Activated CD4-positive, CD25-positive, alpha-beta regulatory T cell treated with anti-CD3 and anti-CD28 coated beads, Interleukin-2, amount 50 U/mL, for 24 hours (primary cell): ENCODE measurements at regions not wholly inside any gene's neighbourhood (a gene's known extent, or its start where the extent isn't known, plus 50 kb on each side); places are given as distances from the start of the nearest gene placed in this dataset.

Experiments used
- ATAC-seq, 2 donors: fragments of 150-1000 bp; cut with Tn5 transposase; one replicate each; pipeline ENCODE4 v1.10.0; 2021; ENCODE audit warnings: mild to moderate bottlenecking in 1 of 2, moderate library complexity in 1 of 2

DNA sequence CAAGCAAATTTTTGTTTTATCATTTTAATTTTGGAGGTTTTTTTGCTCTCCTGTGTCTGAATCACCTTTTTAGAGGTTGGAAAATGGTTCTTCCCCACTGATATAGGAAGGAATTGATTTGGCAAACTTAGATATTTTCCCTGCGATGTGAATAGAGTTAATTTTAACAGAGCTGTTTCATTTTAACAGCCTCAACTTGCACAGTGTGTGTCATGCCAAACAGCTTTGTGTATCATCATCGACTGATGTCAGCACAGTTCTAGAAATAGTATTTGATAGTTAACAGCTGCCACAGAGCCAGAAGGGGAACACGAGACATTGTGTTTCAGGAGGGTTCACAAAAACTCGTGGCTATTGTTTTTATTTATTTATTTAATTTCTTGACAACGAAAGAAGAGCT lies 243.1 kb upstream of the FOXN3 start:
- ATAC-seq: no peak

DNA sequence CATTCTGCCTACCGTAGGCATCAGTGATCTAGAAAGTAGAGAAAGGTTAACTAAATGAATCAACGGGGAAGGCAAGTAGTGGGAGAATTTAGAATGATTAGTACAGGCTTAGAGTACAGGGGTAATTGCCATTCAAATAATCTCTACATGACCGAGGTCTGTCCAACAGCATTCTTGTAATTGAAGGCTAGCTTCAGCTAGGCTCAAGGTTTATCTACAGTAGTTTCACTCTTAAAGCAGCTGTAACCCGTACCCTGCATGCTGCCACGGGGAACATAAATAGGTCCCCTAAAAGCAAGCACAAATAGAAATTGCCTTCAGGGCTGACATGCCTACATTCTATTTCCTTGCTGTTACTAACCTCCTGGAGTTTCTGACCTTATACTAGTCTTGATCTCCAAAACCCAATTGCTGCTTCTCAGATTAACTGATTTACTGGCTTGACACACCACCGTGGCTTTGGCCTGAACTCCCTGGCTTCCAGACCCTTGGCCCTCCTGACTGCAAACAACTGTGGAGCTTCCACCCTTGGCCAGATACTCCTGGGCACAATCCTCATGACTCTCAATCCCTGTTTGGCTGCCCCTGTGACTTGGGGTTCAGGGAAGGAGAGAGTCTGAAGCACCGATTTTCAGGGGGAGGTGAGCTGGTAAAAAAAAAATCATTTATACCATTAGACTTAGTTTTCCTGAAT lies 242.1 kb upstream of the FOXN3 start:
- ATAC-seq: peak in 1 of 2 donors; percentile 41

DNA sequence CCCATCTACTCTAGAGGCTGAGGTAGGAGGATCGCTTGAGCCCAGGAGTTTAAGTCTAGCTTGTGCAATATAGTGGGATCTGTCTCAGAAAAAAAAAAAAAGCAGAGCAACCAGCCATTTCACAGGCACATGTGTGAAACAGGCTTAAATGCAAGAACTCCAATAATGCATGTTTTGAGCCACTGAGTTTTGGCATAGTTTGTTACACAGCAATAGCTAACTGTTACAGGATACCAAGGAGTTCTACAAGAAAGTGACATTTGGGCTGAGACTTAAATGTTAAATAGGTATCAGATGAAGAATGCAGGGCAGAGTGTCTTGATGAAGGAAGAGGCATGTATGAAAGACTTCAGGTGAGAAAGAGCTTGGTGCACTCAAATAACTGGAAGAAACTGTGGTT lies 240.0 kb upstream of the FOXN3 start:
- no peak for ATAC-seq

DNA sequence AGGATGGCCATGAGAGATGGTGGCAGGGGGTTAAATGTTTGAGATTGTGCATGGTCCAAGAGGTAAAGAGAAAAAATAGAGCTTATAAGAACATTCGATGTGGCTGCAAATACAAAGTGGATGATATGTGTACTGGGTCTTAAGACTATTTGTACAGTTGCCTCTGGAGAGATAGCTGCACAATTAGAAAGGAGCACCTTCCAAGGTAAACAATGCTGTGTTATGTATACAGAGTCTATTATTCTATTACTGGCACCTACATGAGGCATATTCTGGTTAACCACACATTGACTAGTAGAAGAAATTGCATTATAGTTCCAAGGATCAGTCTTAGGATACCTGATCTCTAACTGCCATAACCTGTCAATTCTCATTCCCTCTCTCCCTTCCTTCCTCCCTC lies 238.0 kb upstream of the FOXN3 start:
- ATAC-seq: no peak

DNA sequence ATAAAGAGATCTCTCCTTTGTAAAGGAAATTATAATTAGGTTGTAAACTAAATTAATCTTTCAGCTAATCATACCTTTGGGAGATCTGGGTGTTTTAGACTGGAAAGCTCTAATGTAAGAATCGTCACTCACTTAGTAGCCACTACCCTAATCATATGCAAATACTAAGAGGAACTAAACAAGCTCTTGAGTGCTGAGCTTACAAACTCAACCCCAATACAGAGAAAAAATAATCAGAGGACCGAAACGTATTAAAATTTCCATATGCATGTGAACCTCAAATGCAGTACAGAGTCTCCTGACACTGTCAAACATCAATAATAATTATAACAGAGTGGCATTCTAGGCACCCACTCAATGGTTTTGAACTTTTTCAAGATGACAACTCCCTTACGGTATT lies 235.3 kb upstream of the FOXN3 start:
- no peak for ATAC-seq

DNA sequence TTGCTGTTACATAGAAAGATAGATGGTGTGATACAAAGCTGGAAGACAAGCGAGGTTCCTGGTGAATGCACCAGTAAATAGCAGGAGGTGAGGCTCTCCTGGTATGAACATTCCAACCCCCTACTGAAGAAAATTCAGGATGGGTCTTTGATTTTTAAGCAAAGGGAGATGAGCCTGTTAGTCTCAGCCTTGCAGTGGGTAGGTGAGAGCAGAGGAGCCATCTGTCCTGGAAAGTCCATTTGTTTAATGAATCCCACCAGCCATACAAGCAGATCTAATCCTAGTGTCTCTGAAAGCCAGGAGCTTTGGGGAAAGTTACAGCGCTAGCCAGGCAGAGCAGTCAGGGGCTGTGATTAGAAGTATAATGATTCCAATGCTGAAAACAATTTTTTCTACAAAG lies 234.8 kb upstream of the FOXN3 start:
- ATAC-seq: no peak

DNA sequence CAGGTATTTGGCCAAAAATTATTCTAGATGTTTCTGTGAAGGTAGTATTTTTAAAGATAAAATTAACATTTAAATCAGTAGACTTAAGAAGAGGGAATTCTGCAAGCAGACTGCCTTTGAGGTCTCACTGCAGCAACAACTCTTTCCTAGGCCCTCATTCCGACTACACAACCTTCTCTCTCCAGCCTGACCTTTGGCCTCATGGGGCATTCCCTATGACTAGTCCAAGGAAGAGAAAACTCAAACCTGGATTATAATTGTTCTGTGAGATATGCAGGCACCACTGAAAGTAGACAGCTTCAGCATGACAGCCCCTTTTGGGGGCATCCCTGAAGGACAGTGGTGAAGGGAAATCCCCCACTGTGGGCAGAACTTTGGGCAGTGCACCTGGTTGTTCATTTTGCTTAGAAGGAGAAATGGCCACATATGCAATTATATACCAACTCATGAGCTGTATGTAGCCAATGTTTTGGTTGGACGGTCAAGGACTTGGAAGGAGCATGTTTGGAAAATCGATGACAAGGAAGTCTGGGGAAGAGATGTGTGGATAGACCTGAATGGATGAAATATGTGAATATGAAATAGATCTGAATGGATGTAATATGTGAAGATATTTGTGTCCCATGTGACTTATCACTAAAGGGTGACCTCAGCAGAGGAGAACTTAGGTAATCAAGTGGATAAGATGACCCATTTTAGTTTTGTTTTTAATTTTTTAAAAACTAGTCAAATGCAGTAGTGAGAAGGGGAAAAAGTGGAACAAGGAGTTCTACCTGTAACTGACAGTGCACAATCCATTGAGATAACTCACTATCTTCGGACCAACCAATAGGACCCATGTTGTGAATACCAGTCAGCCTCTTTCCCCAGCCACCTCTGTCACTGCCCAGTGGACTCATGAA lies 233.3 kb upstream of the FOXN3 start:
- ATAC-seq: peak; percentile 74 to 77

DNA sequence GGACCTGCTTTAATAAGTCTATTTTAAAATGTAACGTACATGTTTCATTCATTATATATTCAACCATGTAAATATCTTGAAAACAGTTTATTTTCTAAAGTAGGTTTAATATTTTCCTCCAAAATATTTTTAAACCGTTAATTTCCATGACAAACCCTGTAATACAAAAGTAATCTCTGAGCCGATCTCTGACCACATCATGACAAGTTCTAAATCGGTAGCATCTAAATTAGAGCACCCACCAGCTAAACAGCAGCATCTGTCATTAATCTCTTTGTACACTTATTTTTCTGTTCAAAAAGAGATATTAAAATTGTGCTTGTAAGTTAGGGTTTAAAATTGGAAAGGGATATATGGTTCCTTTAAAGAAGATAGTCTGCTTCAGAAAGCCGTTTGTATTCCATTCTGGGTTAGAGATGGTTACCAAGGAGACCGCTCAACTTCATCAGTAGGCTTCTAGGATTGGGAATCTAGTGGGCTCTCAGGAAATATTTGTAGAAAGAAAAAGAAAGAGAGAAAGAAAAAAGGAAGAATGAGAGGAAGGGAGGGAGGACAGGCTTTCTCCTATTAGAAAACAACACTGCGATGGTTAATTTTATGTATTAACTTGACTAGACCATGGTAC lies 232.5 kb upstream of the FOXN3 start:
- ATAC-seq: no peak

DNA sequence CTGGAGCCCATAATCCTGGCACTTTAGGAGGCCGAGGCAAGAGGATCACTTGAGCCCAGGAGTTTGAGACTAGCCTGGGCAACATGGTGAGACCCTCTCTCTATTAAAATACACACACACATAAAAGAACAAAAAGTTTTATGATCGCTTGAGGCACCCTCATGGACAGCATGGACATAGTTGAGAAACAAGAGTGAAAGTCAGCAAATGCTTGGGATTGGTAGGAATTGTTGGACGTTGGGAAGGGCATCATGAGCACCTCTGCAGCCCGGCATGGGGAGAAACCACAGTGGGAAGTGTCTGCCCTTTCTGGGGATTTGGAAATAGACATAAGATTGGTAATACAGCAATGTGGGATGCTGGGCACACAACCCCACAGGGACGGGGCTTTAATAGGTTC lies 231.9 kb upstream of the FOXN3 start:
- ATAC-seq: no peak

DNA sequence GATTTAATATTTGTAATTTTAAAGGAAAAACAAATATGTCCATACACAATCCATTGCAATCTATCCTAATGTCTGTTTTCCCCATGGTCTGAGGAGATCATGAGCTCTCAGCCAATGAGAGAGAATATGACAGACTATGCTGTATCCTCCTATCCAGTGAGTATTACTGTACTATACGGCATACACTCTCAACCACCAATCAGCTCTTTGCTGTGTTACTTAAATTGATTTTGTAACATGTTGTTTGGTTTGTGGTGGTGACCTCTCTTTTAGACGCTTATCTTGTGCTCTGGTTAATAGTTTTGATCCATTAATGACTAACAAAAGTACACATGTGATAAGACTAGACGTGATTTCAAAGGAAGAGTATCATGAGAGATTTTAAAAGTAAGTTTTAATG lies 231.5 kb upstream of the FOXN3 start:
- ATAC-seq: peak; percentile 32 to 48

DNA sequence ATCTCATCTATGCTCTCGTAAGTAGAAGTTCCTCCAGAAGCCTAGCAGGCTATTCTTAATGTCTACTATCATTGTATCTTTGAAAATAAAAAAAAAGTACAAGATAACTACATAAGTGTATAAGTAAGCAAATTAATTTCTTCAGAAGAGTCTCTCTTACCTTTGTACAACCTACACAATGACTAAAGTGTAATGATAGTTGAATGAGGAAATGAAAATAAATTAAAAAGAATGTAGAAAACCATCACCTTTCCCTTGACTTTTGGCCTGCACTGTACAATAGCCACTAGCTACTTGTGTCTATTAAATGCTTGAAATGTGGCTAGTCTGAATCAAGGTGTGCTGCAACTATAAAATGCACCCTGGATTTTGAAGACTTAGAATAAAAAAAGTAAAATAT lies 229.9 kb upstream of the FOXN3 start:
- ATAC-seq: no peak

DNA sequence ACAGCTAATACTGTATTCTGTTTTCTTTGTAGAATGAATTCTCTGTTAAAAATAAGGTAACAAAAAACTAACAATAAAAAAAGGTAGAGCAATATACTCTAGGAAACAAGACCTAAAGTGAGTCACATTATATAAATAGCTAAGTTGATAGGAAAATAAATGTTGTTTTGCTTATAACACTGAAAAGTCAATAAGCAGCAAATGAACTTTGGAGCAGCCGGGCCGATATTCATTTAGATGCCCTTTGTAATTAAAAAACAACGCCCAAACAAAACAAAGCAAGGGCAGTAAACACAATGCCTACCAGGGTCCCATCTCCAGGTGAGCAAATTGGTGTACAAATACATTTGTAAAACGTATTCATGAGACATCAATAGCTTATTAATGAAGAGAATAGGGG lies 227.6 kb upstream of the FOXN3 start:
- ATAC-seq: no peak

DNA sequence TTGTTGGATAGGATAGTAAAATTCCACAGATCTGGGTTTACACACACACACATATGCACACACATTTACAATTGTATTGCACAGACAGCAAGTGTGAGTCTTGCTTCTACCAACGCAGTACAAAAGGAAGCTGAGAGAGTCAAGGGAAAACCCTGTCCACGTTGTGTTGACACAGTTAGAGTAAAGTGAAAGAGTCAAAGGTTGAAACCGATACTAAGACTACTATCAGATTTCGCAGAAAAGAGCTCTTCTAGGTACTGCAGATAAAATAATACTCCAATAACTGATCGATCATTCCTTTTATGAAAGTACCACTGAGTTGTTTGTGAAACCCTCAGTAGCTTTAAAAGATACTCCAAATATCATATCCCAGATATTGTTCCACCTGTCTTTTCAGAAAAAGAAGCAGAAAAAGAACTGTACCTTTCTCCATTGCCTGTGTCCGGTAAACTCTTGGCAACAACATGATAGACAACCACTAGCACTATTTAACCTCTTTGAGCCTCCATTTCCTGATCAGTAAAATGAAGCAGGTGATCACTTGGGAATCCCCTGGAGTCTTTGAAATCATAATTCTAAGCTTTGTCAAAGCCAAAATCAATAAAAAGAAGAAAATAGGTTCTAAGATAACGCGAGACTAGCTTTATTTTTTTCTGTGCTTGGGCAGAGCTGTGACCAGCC lies 224.6 kb upstream of the FOXN3 start:
- peak; percentile 96 to 98 for ATAC-seq

DNA sequence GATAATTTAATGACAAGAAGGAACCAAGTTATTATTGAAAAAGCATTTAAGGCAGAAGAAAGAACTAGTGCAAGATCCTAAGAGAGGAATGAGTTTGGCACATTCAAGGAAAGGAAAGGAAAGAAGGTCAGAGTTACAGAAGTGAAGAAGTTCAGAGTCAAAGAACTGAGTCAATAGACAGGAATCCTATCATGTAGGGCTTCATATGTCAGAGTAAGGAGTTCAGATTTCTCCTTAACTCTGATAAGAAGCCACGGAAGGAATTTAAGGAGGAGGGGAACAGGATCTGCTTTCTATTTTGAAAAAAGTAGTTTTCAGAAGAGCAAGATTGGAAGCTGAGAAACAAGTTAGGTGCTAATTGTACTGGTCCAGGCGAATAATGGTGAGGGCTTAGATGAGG lies 223.1 kb upstream of the FOXN3 start:
- ATAC-seq: no peak

DNA sequence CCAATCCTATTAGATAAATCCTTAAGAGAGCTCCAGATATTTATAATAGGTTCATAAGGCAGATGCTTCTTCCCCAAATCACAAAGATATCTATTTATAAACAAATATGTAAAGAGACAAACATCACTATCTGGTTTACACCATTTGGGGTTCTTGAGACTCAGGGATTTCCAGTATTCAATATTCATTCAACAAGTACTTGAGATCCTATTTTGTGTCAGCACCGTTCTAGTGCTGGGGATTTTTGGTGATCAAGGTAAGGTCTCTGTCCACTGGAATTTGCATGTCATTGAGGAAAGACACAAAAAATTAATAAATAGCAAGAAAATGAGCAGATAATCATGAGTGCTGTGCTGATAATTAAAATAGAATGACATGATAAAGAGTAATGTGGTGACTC lies 222.7 kb upstream of the FOXN3 start:
- no peak for ATAC-seq

DNA sequence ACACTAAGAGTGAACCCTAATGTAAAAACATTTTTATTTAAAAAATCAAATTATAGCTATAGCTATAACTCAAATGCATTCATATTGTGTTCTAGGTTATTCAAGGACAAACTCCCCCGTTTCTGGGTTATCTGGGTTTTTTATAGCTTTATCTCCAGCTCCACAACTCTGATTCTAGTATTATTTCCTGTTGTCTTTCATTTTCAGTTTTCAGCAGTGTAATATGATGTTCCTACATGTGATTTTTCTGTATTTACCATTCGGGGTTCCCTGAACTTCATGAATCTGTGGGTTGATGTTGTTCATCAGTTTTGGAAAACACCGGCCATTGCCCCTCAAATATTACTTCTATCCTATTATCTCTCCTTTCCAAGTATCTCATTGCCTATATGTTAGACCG lies 221.9 kb upstream of the FOXN3 start:
- ATAC-seq: no peak

DNA sequence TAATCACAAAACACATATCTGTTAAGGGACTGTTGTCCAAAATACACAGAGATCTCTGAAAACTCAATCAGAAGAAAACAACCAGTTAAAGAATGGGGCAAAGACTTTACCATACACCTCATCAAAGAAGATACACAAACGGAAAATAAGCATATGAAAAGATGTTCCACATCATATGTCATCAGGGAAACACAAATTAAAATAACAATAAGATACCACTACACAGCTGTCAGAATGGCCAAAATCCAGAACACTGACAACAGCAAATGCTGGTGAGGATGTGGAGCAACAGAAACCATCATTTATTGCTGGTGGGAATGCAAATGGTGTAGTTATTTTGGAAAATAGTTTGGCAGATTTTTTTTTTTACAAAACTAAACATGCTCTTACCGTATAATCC lies 220.5 kb upstream of the FOXN3 start:
- ATAC-seq: no peak

DNA sequence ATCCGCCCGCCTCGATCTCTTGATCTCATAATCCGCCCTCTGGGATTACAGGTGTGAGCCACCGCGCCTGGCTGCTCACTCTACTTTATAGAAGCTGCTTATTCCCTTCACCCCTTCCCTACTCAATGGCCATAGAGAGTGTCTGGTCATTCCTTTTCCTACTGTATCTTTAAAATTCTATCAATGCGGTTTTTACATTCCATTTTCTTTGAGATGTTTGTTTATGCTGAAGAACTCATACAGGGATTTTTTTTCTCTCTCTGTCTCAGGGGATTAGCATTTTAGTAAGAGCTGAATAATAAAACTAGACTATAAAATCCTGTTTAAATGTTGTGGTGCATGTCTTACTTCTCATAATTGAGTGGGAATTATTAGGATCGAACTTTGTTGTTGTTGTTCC lies 218.6 kb upstream of the FOXN3 start:
- ATAC-seq: no peak

DNA sequence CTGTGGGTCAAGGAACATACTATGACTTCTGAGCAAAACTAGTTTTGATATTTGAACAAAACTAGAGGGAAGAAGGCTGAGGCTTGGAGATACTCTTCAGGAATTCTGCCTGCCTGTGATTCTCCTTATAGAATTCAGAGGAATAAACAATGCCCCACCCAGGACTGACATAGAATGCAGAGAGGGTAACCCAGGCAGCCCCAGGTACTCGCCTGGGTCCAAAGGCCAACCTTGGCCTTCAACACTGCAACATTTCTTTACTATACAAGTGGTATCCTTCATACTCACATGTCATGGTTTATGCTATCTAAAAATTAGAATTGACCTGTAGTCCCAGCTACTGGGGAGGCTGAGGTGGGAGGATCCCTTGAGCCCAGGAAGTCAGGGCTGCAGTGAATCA lies 217.0 kb upstream of the FOXN3 start:
- no peak for ATAC-seq

DNA sequence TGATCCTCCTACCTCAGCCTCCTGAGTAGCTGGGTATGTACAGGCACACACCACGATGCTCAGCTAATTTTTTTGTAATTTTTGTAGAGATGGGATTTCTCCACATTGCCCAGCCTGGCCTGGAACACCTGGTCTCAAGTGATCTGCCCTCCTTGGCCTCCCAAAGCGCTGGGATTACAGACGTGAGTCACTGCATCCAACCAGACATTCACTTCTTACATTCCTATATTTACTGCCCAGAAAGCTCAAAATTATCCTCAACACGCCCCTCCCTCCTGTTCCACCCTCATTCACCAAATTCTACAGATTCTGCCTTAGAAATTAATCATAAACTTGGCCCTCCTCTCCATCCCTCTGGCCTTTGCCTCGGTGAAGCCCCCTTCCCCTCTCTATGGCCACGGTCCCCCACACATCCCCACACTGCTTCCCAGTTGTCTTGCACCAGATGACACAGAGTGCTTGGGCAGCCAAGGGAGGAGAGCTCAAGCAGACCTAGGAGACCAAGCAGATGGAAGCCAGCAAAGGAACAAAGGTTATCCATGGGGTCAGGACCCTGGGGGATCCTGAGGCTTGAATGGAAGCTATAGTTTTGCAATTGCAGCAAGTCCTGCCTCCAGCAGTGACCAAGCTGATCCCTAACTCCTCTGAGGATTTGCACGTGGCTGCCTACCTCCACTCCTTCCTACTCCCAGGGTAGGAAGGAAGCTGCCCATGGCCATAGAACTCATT lies 213.2 kb upstream of the FOXN3 start:
- no peak for ATAC-seq

DNA sequence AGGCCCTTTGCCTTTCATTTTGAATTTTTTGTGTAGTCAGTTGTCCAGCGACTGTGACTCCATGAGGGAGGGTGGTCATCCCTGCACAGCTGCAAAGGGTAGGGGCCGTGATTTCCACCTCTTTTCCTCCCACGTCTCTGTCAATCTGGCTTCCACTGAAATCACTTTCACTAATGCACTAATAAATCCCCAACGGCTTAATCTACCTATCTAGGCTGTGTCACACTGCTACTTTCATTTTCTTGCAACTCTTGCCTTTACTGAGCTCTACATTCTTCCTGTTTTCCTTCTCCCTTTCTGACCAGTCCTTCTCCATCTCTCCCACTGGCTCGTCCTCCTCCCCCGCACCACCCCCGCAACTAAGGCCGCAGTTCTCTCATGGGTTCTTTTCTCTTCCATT lies 212.3 kb upstream of the FOXN3 start:
- no peak for ATAC-seq

DNA sequence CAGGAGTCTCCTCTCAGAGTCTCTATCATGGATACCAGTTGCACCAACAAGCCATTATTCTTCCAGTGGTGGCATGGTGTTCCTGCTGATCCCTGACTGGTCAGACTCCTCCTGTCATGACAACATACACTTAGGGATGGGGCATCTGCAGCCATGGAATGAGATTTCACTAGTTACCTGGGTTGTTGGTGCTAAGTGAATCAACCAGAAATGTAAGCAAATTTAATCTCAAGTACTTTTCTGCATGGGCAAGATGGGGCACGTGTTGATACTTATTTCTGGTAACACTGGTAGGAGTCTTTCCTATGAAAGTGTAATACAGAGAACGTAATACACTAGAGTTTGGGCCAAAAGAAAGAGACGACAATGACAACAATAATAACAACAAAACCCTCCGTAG lies 211.5 kb upstream of the FOXN3 start:
- no peak for ATAC-seq
